Esophagus squamous epithelium (tissue), 4 donors: ENCODE measurements at regions not wholly inside any gene's neighbourhood (a gene's known extent, or its start where the extent isn't known, plus 50 kb on each side); places are given as distances from the start of the nearest gene placed in this dataset.

Experiments
- CTCF ChIP-seq, 6 experiments: fragments of 450-650 bp in 4 of 6; fragments of 200-600 bp in 2 of 6; sonication (generic) in 2 of 6; IDR thresholded peaks; one replicate each; pipeline ENCODE4 v1.5.1; 2016 to 2019; ENCODE audit warnings: antibody characterized with exemption in 6 of 6, mild to moderate bottlenecking in 4 of 6, moderate library complexity in 4 of 6
- POLR2A ChIP-seq, 4 donors: fragments of 450-650 bp; IDR thresholded peaks; one replicate each; pipeline ENCODE4 v1.6.1; 2017; ENCODE audit warnings: antibody characterized with exemption in 4 of 4, mild to moderate bottlenecking in 4 of 4, moderate library complexity in 3 of 4

GRCh38 chr2:125679903-125680302 lies 976.1 kb upstream of the GYPC start:
- TF ChIP-seq POLR2A (IDR thresholded peaks at IDR 0.05) (no peak), CTCF (IDR thresholded peaks at IDR 0.05) (no peak)
